SK-N-SH treated with all-trans-retinoic acid at 6 μM for 48 hours (cell line): ENCODE measurements at regions not wholly inside any gene's neighbourhood (a gene's known extent, or its start where the extent isn't known, plus 50 kb on each side); places are given as distances from the start of the nearest gene placed in this dataset.

Source experiments
- ATAC-seq: fragments of 200-7000 bp; cut with Tn5 transposase; 3 replicates; pipeline ENCODE4 v1.9.1; 2020; ENCODE audit warnings: mild to moderate bottlenecking, moderate library complexity
- ARNTL ChIP-seq: fragments of 450-650 bp; formaldehyde crosslinking; IDR thresholded peaks from 2 replicates; pipeline ENCODE4 v1.5.0; 2020; ENCODE audit warnings: low read depth, mild to moderate bottlenecking, moderate library complexity, borderline replicate concordance
- CREB5 ChIP-seq: fragments of 250-450 bp; sonication (Bioruptor Pico); IDR thresholded peaks from 2 replicates; pipeline ENCODE4 v1.5.1; 2020; ENCODE audit warnings: low read depth, mild to moderate bottlenecking, moderate library complexity
- CSDC2 ChIP-seq: fragments of 250-450 bp; sonication (Bioruptor Pico); IDR thresholded peaks from 2 replicates; pipeline ENCODE4 v1.5.0; 2020; ENCODE audit warnings: mild to moderate bottlenecking, moderate library complexity
- ESRRG ChIP-seq: fragments of 250-450 bp; sonication (Bioruptor Pico); IDR thresholded peaks from 2 replicates; pipeline ENCODE4 v1.6.1; 2021; ENCODE audit warnings: mild to moderate bottlenecking
- GLIS3 ChIP-seq: fragments of 250-450 bp; sonication (Bioruptor Pico); IDR thresholded peaks from 2 replicates; pipeline ENCODE4 v1.5.0; 2020; ENCODE audit warnings: mild to moderate bottlenecking, moderate library complexity
- ISL1 ChIP-seq: fragments of 250-450 bp; sonication (Bioruptor Pico); IDR thresholded peaks from 2 replicates; pipeline ENCODE4 v2.1.2; 2022; ENCODE audit warnings: mild to moderate bottlenecking, moderate library complexity
- OSR1 ChIP-seq: fragments of 250-450 bp; sonication (Bioruptor Pico); IDR thresholded peaks from 2 replicates; pipeline ENCODE4 v1.8.0; 2022; ENCODE audit warnings: moderate library complexity, mild to moderate bottlenecking, inconsistent platforms
- PATZ1 ChIP-seq: fragments of 250-450 bp; sonication (Bioruptor Pico); IDR thresholded peaks from 2 replicates; pipeline ENCODE4 v1.8.0; 2020; ENCODE audit warnings: mild to moderate bottlenecking, moderate library complexity, borderline replicate concordance
- PPARA ChIP-seq: fragments of 250-450 bp; sonication (Bioruptor Pico); IDR thresholded peaks from 2 replicates; pipeline ENCODE4 v1.5.0; 2020; ENCODE audit warnings: mild to moderate bottlenecking, borderline replicate concordance
- RARB ChIP-seq: fragments of 250-450 bp; sonication (Bioruptor Pico); IDR thresholded peaks from 2 replicates; pipeline ENCODE4 v1.8.0; 2021; ENCODE audit warnings: mild to moderate bottlenecking, moderate library complexity
- SNAI2 ChIP-seq: fragments of 250-450 bp; sonication (Bioruptor Pico); IDR thresholded peaks from 2 replicates; pipeline ENCODE4 v1.5.0; 2020; ENCODE audit warnings: mild to moderate bottlenecking, moderate library complexity
- TCF4 ChIP-seq: fragments of 250-450 bp; sonication (Bioruptor Pico); IDR thresholded peaks from 2 replicates; pipeline ENCODE4 v1.8.0; 2021; ENCODE audit warnings: mild to moderate bottlenecking, moderate library complexity, borderline replicate concordance
- TOX ChIP-seq: fragments of 250-450 bp; sonication (Bioruptor Pico); IDR thresholded peaks from 2 replicates; pipeline ENCODE4 v1.8.0; 2021; ENCODE audit warnings: mild to moderate bottlenecking, moderate library complexity, borderline replicate concordance
- ZC3H10 ChIP-seq: fragments of 250-450 bp; sonication (Bioruptor Pico); IDR thresholded peaks from 2 replicates; pipeline ENCODE4 v1.5.1; 2021; ENCODE audit warnings: mild to moderate bottlenecking, moderate library complexity
- ZFP3 ChIP-seq: fragments of 250-450 bp; sonication (Bioruptor Pico); IDR thresholded peaks from 2 replicates; pipeline ENCODE4 v1.5.0; 2020; ENCODE audit warnings: mild to moderate bottlenecking, moderate library complexity
- ZFP30 ChIP-seq: fragments of 450-650 bp; formaldehyde crosslinking; IDR thresholded peaks from 2 replicates; pipeline ENCODE4 v1.5.0; 2022; ENCODE audit warnings: mild to moderate bottlenecking, moderate library complexity
- ZNF565 ChIP-seq: fragments of 450-650 bp; formaldehyde crosslinking; conservative IDR thresholded peaks from 2 replicates; pipeline ENCODE4 v1.5.0; 2020; ENCODE audit warnings: low read depth, mild to moderate bottlenecking, moderate library complexity
- TF ChIP-seq, protein P1 (sequence below): fragments of 250-450 bp; sonication (Bioruptor Pico); IDR thresholded peaks from 2 replicates; pipeline ENCODE4 v1.5.0; 2020; ENCODE audit warnings: mild to moderate bottlenecking, moderate library complexity
- TF ChIP-seq, protein P2 (sequence below): fragments of 250-450 bp; sonication (Bioruptor Pico); IDR thresholded peaks from 2 replicates; pipeline ENCODE4 v1.5.1; 2021; ENCODE audit warnings: mild to moderate bottlenecking, moderate library complexity

DNA sequence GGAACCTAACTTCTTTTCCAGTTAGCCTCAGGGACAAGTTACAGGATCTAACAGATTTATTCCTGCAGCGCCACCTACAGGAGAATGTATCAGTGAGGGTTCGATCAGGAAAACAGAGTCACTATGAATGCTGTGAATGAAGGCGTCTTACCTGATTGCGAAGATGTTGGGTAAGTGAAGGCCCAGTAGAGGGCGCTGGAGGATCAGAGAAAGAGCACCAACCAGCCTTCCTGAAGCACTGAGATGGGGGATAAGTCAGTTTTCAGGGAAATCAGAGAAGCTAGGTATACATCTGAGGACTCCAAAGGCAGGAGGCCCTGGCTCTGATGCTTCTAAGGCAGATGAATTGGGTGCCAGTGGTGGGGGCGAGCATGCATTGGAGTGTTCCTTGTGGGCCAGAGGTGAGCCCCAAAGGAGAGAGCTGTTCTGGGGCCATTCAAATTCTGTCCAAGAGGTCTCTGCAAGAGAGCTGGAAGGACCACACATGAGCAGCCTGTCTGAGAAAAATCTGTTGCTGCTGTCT, 169.9 kb upstream of the AADAT start:
- TF ChIP-seq ESRRG (CRISPR knock-in tag) (no peak), CSDC2 (CRISPR knock-in tag) (no peak)
- peak; percentile 100 for ATAC-seq

DNA sequence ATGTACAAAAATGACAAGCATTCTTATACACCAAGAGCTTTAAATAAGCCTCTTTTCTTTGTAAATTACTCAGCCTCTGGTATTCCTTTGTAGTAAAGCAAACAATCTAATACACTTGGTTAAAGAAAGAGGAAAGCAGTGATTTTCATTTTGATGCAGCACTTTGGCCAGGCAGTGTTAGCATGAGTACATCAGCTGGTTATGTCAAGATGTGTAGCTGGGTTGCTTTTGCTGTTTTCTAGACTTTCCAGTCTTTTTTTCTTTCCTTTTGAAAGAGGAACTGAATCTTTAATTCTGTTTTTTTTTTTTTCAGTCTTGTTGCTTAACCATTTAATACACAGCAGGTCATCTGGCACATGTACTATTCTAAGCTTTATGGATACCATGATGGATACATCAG, 167.1 kb upstream of the AADAT start:
- TF ChIP-seq TOX = no peak
- TF ChIP-seq ARNTL (CRISPR knock-in tag) = no peak
- TF ChIP-seq ISL1 (CRISPR knock-in tag) = no peak
- TF ChIP-seq SNAI2 (CRISPR knock-in tag) = no peak
- no peak for TF ChIP-seq OSR1
- TF ChIP-seq CSDC2 (CRISPR knock-in tag) = no peak
- no peak for ATAC-seq

DNA sequence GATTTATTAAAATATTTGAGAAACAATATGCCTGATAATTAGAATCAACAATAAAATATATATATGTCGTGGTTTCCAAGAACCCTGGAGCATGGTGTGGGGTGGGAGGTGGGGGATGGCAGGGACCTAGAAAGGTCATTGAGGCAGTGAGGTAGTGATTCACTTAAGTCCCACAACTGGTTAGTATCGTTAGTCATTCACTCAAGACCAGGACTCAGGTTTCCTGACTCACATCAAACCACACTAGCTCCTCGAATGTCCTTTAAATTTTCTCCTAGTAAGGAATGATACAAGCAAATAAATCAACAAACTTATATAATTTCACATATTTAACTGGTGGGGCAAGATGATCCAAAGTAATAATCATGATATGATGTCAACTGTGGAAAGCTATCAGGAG, 158.8 kb upstream of the AADAT start:
- no peak for TF ChIP-seq GLIS3 (CRISPR knock-in tag)
- TF ChIP-seq, protein P1, sequence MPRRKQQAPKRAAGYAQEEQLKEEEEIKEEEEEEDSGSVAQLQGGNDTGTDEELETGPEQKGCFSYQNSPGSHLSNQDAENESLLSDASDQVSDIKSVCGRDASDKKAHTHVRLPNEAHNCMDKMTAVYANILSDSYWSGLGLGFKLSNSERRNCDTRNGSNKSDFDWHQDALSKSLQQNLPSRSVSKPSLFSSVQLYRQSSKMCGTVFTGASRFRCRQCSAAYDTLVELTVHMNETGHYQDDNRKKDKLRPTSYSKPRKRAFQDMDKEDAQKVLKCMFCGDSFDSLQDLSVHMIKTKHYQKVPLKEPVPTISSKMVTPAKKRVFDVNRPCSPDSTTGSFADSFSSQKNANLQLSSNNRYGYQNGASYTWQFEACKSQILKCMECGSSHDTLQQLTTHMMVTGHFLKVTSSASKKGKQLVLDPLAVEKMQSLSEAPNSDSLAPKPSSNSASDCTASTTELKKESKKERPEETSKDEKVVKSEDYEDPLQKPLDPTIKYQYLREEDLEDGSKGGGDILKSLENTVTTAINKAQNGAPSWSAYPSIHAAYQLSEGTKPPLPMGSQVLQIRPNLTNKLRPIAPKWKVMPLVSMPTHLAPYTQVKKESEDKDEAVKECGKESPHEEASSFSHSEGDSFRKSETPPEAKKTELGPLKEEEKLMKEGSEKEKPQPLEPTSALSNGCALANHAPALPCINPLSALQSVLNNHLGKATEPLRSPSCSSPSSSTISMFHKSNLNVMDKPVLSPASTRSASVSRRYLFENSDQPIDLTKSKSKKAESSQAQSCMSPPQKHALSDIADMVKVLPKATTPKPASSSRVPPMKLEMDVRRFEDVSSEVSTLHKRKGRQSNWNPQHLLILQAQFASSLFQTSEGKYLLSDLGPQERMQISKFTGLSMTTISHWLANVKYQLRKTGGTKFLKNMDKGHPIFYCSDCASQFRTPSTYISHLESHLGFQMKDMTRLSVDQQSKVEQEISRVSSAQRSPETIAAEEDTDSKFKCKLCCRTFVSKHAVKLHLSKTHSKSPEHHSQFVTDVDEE (CRISPR knock-in tag) = no peak
- TF ChIP-seq, protein P2, sequence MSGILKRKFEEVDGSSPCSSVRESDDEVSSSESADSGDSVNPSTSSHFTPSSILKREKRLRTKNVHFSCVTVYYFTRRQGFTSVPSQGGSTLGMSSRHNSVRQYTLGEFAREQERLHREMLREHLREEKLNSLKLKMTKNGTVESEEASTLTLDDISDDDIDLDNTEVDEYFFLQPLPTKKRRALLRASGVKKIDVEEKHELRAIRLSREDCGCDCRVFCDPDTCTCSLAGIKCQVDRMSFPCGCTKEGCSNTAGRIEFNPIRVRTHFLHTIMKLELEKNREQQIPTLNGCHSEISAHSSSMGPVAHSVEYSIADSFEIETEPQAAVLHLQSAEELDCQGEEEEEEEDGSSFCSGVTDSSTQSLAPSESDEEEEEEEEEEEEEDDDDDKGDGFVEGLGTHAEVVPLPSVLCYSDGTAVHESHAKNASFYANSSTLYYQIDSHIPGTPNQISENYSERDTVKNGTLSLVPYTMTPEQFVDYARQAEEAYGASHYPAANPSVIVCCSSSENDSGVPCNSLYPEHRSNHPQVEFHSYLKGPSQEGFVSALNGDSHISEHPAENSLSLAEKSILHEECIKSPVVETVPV (CRISPR knock-in tag) = no peak
- ATAC-seq = no peak

DNA sequence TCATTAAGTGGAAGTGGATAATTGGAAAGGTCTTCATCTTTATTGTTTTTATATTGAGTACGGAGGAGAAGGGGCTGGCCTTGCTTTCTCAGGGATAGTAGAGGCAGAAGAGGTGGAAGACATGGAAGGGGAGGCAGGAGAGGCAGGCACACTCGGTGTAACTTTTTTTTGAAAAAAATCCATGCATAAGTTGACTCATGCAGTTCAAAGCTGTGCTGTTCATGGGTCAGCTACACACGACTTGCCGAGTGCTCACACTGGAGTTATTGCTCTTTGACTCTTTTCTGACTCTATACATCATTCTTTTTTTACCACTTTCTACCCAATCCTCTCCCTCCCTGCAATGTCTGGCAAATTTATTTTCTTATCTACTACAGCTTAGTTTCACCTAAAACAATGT, 158.3 kb upstream of the AADAT start:
- TF ChIP-seq GLIS3 (CRISPR knock-in tag) (no peak), TOX (no peak), CREB5 (no peak)
- no peak for ATAC-seq

- no peak for ATAC-seq
- TF ChIP-seq RARB (CRISPR knock-in tag) = no peak
- no peak for TF ChIP-seq CREB5
- TF ChIP-seq ZFP3 (CRISPR knock-in tag) = no peak
- TF ChIP-seq ZNF565 (CRISPR knock-in tag) = no peak
- TF ChIP-seq PPARA (CRISPR knock-in tag) = no peak
- TF ChIP-seq, protein P2 (CRISPR knock-in tag) = no peak
- TF ChIP-seq GLIS3 (CRISPR knock-in tag) = no peak
- no peak for TF ChIP-seq TOX
- no peak for TF ChIP-seq CSDC2 (CRISPR knock-in tag)
- TF ChIP-seq, protein P1 (CRISPR knock-in tag) = no peak
- no peak for TF ChIP-seq ISL1 (CRISPR knock-in tag)
- no peak for TF ChIP-seq ZC3H10 (CRISPR knock-in tag)
- no peak for TF ChIP-seq PATZ1 (CRISPR knock-in tag)
- TF ChIP-seq TCF4 = no peak
- no peak for TF ChIP-seq ARNTL (CRISPR knock-in tag)
- no peak for TF ChIP-seq ZFP30 (CRISPR knock-in tag)
Observed at GRCh38 chr4:170247596-170247995, 157.8 kb upstream of the AADAT start.
